ENCODE measurements at regions not wholly inside any gene's neighbourhood (a gene's known extent, or its start where the extent isn't known, plus 50 kb on each side); places are given as distances from the start of the nearest gene placed in this dataset.

DNA sequence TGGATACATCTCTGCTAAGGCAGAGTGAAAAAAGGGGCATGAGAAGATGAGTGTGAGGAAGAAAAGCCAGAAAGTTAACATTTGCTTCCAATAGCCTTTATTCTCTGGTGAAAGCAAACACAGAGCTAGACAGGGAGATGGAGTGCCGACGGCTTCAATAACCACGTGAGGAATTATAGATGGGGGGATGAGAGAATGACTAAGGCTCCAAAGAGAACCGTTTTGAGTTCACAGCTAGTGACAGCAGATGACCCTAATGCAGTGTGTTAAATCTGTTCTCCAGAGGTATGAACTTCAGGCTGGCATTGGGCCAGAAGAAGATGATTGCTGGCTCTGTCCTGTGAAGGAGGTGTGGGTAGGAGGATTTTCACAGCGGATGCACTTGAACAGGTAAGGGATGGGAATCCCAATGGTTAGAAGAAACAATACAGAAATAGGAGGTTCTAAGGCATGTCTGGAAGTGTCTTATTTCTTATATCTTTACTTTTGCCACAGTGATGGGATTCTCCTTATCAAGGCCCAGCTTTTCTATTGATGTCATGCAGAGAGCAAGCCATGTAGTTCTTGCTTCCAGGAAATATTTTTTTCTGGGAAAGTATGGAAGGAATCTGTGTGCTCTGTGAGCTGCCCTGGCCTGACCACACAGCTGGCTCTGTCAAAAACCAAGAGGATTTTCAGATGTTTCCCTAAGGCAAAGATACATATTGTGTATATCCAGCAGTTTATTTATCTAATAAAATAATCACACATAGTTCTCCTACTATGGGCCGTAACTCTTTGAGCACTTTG is 573.8 kb downstream of the LTN1 start:
- TF ChIP-seq POLR2AphosphoS5 (IDR thresholded peaks at IDR 0.05): no peak
- TF ChIP-seq, protein P1, sequence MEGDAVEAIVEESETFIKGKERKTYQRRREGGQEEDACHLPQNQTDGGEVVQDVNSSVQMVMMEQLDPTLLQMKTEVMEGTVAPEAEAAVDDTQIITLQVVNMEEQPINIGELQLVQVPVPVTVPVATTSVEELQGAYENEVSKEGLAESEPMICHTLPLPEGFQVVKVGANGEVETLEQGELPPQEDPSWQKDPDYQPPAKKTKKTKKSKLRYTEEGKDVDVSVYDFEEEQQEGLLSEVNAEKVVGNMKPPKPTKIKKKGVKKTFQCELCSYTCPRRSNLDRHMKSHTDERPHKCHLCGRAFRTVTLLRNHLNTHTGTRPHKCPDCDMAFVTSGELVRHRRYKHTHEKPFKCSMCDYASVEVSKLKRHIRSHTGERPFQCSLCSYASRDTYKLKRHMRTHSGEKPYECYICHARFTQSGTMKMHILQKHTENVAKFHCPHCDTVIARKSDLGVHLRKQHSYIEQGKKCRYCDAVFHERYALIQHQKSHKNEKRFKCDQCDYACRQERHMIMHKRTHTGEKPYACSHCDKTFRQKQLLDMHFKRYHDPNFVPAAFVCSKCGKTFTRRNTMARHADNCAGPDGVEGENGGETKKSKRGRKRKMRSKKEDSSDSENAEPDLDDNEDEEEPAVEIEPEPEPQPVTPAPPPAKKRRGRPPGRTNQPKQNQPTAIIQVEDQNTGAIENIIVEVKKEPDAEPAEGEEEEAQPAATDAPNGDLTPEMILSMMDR (IDR thresholded peaks at IDR 0.05): no peak
- TF ChIP-seq POLR2A (IDR thresholded peaks at IDR 0.05): no peak
- no peak for TF ChIP-seq EP300 (IDR thresholded peaks at IDR 0.05)
